HG02852 (cell line): ENCODE measurements at regions not wholly inside any gene's neighbourhood (a gene's known extent, or its start where the extent isn't known, plus 50 kb on each side); places are given as distances from the start of the nearest gene placed in this dataset.
"Not testable (repeated sequence)": the region's sequence is repeated elsewhere in the genome, so short reads cannot be mapped to it uniquely, and the experiment has no call there.

Source experiments
- ATAC-seq: cut with Tn5 transposase; IDR thresholded peaks from one replicate; pipeline ENCODE4 v1.9.1; 2021; ENCODE audit warnings: mild to moderate bottlenecking, moderate library complexity; ENCODE audit not compliant: unreplicated experiment

DNA sequence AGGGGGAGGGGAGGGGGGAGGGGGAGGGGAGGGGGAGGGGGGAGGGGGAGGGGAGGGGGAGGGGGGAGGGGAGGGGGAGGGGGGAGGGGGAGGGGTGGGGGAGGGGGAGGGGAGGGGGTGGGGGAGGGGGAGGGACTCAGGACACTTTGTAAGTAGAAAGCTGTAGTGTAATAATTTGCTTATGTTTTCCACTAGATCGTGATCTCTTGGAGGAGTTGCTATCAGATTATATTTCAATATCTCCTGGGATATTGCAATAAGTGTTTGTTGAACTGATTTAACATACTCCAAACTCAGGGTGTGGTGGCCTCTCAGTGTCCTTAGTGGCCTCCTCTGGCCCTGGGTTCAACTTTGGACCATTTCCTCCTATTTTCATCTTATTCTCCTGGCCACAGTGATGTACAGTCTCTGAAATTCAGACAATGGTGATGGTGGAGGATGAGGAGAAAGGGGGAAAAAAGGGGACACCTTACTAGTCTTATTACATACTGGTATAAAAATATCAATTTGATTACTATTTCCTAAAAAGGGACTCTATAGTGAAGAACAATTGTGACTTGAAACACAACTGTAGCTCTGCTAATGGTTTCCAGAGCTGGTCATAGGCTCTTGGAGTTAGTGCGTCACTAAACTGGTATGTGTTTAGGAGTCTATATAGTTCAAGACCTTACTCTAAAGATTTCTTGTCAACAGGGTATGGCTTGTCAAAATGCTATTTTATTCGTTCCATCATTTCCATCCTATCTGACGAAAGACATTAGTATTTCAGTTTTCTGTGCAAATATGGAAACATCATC, 89.6 kb downstream of the DDX1 start:
- no peak for ATAC-seq

DNA sequence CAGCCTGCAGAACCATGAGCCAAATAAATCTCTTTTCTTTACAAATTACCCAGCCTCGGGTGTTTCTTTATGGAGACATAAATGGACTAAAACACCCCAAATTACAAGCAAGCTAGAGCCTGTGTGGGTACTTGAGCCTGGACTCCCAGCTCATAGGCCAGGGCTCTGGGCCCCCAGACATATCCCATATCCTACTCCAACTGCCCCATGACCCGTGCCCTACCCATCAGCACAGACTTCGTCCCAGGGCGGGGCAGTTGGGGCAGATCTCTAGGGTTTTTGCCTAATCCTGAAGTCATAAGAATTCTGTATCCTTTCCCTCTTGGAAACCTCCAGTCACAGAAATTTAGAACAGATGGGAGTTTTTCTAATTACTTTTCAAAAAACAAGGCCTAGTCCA, 90.7 kb downstream of the DDX1 start:
- no peak for ATAC-seq

DNA sequence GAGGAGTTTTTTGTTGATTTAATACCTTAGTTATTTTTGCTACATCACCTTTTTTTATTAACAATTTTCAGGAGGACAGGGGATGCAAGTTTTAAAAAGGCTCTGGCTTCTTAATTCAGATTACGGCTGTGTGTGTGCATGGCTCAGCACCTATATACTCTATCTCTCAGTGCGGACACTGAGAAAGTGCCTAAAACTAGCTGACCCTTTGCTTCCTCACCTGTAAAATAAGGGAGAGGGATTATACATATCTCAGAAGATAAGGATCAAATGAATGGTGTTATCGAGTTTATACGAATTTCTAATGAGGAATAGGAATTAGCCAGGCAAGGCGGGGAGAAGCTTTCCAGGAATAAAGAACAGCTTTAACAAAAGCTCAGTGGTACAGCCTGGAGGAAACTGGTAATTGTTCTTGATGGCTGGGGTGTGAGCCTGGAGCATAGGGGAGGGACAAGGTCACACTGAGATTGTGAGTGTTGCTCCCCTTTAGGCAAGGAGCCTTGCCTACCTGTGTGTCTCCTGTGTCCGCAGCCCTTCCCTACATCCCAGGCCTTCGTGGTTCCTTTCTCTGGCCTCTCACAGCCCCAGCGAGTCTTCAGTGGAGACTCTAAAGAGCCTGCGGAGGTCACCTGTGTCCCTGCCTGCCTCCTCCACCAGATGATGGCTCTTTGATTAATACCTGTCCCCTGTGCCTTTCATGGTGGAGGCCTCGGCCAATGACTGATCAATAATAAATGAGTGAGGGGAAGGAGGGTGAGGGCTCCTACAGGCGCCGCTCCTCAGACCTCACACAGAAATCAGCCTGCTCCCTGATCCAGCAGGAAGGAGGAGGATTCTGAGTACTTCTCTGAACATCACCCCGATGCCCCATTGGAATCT, 92.7 kb downstream of the DDX1 start:
- ATAC-seq, result no peak

DNA sequence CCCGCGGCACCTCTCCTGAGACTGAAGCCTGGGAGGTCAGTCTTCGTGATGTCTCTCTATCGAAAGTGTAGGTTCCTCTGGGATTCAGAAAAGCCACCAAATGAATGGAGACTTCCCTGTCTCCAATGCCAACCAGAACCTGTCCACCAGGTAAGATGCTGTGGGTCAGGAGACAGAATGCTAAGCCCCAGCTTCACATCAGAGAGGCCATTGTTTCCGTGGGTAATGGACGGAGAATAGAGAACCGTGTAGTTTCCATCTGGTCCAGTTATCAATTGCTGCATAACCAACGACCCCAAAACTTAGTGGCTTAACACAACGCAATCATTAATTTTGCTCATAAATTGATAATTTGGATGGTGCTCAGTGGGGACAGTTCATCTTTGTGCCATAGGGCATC, 93.5 kb downstream of the DDX1 start:
- ATAC-seq, result no peak

DNA sequence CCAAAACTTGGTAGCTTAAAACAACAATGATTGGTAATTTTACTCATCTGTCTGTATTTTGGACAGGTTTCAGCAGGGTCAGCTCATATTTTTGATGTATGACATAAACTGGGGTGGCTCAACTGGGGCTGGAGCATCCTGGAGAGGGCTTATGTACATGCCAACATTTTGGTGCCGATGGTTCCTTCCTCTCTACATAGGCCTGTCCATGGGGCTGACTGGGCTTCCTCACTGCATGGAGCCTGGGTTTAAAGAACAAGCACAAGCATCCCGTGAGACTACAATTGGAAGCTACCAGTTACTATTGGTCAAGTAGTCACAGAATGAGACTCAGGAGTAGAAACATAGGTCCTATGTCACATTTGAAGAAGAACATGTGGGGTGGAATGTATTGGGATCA, 95.0 kb downstream of the DDX1 start:
- no peak for ATAC-seq

DNA sequence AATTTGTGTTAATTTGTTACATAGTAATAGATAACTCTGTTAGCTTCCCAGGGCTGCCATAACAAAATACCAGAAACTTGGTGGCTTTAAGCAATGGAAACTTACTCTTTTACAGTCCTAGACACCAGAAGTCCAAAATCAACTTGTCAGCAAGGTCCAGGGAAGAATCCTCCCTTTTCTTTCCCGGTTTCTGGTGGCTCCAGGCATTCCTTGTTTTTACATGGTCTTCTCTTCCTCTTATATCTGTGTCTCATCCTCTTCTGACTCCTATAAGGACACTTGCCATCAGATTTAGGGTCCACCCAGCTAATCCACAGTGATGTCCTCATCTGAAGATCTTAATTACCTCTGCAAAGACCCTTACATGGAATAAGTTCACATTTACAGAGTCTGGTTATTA, 95.6 kb downstream of the DDX1 start:
- no peak for ATAC-seq

DNA sequence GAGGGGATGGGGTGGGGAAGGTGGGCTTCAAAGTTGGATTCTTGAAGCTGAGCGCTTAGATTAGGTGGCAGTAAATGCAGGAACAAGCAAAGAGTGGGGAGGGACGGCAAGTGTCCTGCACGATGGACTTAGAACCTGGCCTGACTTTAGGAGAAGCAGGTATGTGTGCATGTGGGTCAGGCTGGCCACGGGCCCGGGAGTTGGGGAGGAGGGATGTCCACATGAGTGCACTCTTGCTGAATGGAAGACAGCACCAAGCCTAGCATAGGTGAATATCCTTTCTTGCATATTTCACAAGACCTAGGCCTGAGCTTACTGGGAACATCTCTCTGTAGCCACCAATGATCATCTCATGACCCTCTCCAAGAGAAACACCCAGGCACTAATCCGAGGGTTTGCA, 96.1 kb downstream of the DDX1 start:
- no peak for ATAC-seq

DNA sequence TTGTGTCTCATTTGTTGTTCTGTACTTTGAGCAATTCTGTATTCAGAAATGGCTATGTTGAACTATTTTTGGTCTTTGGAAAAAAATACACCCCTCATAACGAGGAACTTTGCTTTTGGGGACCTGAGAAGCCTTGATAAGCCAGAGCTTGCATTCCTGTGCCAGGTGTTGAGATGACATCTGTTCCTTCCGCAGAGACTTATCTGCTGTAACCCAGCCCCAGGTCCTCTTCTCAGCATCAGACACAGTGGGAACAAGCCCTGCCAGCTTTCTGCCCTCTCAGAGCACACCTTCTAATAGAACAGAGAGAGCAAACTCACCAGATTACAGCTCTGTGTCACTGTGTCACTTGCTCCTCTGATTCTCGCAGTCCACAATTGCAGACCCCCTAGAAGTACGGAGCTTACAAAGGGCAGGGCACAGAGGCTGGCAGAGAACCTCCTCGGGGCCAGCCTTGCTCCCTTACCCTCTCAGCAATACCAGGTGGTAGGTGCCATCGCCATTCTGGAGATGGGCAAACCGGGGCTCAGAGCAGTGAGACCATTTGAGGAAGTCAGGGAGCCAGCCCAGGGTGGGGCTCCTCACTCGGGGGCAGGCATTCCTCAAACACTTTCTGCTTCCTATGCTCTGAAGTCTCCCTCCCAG, 97.4 kb downstream of the DDX1 start:
- ATAC-seq, result no peak

DNA sequence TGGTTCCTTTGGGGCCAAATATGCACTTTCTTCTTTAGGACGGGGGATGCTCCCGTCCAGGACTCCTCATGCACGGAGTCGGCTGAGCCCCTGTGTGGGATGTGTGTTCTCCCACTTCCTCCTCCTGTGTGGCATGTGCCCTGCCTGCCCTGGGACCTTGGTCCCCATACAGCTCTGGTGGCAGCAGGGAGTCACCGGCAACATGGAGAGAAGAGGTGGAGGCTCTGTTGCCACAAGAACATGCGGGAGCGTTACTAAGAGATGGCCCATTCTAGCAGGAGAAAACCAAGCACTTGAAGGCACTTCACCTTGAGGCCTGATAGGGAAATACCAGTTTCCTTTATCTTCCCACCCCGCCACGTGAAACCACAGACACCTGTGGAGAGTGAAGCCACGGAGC, 98.0 kb downstream of the DDX1 start:
- ATAC-seq, result no peak

DNA sequence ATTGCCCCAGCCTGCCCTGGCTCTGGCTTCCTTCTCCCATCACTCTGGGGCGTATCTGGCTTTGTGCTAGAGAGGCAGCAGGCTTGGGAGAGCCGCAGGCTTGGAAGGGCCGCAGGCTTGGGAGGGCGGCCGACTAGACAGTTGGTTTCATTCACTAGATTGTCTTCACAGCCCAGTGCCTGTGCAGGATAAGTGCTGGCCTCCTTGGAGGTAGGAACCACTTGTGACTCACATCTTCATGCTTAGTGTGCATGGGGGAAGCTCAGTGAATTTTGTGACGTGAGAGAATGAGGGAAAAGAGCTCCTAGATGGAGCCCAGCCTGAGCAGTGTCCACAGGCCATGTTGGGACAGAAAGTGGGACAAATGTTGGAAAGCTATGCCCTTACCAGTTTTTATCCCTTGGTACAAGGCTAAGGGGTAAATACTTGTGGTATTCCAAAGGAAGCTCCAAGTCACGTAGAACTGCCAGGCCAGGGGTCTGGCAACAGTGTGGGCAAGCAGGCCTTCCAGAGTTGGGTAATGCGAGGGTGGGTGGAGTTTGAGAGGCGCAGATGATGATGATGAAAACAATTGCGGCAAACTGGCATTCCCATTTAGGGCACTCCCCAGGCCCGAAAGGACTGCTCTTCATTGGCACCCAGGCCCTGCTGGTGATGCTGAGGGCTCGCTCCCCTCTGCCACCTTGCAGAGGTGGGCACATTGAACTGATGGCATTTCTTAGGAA, 100.1 kb downstream of the DDX1 start:
- ATAC-seq, result no peak

DNA sequence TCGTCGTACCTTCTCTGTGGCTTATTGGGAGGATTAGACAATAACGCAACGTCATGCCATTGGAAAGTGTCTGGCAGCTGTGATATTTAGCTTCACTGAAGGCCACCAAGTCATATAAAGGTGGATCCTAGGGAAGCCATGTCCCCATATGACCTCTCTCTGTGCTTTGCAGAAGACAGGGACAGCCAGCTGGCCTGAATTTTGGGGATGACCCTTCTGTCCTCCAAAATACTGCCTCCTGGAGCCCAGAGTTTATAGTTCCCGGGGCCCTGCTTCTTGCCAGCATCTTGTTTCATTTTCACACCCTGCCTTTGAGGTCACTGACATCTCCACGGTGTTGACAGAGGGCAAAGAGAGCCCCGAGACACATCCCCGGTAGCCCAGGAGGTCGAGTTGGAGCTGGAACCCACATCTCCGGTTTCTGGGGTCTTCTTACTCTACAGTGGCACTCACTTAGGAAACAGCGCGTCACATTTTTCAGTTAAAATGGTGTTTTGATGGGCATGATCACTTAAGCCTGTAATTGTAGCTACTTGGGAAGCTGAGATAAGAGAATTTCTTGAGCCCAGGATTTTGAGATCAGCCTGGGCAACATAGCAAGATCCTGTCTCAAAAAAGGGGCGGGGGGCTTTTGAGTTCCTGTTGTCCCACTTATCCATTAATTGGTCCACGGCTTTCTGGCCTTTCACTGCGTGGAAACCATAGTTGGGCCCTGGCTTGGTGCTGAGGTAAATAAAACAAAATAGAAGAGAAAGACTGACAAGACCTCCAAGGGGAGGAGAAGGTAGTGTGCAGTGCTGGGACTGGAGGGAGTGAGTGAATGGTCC, 101.1 kb downstream of the DDX1 start:
- no peak for ATAC-seq

DNA sequence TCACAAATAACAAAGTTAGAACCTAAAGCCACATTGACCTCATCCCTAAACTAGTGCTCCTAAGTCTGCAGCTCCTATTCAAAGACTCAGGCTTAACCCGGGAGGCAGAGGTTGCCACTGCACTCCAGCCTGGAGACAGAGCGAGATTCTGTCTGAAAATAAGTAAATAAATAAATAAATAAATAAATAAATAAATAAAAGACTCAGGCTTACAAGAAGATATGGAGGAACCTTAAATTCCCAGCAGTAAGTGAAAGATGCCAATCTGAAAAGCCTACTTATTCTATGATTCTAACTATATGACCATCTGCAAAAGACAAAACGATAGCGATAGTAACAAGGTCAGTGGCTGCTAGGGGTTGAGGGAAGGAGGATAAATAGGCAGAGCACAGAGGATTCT, 101.7 kb downstream of the DDX1 start:
- ATAC-seq, result no peak

DNA sequence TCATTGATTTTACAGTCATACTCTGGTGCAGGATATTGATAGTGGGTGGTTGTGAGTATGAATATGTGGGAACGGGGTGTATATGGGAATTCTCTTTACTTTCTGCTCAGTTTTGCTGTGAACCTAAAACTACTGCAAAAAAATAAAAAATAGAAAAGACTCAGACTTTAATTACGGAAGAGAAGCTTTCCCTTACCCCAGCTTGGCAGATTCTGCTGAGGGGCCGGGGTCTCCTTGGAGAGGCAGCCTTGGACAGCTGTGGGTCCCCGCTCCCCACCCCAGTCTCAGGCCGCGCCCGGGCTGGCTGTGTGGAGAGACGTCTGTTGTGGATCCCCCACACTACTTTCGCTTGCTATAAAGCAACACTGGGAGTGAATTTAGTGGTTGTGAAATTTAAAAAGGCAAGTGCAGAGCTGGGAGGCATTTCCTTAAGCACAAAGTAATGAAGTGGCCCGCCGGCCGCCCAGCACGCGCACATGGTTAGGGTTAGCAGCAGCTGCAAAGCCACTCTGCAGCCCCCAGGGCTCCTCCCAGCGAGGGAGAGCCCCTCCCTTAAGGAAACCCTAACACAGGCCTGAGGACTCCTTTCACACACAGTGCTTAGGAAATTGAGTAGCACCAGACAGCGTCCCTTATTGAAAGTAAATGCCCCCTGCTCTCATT, 102.4 kb downstream of the DDX1 start:
- ATAC-seq, result no peak

DNA sequence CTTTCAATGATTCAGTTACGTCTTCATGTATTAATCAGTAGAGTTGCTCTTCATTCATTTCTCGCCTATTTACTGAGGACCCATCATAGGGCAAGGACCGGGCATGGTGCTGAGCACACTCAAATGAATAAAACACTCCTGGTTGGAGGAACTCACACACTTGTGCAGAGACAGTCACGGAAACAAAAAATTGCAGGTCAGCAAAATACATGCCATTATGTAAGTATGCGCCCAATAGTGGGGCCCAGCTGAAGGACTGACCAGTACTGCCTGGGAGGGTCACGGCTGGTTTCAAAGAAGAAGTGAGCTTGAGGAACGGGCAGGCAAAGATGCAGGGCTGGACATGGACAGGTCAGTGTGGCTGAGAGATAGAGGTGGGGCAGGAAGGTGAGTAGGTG, 102.9 kb downstream of the DDX1 start:
- ATAC-seq, result no peak

DNA sequence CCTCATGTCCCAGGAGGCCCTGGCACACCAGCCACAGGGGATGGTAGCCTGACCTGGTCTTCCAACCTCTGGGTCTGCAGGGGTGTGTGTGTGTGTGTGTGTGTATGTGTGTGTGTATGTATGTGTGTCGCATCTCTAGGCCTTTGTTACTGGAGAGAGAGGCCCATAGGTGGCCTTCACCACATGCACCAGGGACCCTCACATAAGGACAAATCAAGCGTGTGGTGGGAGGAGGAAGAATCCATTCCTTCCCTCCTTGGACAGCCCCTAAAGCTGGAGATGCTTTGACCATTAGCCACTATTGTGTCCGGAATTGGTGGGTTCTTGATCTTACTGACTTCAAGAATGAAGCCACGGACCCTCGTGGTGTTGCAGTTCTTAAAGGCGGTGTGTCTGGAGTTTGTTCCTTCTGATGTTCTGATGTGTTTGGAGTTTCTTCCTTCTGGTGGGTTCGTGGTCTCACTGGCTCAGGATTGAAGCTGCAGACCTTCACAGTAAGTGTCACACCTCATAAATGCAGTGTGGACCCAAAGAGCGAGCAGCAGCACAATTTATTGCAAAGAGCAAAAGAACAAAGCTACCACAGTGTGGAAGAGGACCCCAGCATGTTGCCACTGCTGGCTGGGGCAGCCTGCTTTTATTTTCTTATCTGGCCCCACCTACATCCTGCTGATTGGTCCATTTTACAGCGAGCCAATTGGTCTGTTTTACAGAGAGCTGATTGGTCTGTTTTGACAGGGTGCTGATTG, 104.1 kb downstream of the DDX1 start:
- no peak for ATAC-seq

DNA sequence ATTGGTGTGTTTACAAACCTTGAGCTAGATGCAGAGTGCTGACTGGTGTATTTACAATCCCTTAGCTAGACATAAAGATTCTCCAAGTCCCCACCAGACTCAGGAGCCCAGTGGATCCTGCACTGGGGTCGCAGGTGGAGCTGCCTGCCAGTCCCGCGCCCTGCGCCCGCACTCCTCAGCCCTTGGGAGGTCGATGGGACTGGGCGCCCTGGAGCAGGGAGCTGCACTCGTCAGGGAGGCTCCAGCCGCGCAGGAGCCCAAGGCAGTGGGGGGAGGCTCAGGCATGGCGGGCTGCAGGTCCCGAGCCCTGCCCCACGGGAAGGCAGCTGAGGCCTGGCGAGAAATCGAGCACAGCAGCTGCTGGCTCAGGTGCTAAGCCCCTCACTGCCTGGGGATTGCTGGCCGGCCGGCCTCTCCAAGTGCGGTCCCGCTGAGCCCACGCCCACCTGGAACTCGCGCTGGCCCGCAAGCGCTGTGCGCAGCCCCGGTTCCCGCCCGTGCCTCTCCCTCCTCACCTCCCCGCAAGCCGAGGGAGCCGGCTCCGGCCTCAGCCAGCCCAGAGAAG, 105.0 kb downstream of the DDX1 start:
- ATAC-seq, result not testable (repeated sequence)

DNA sequence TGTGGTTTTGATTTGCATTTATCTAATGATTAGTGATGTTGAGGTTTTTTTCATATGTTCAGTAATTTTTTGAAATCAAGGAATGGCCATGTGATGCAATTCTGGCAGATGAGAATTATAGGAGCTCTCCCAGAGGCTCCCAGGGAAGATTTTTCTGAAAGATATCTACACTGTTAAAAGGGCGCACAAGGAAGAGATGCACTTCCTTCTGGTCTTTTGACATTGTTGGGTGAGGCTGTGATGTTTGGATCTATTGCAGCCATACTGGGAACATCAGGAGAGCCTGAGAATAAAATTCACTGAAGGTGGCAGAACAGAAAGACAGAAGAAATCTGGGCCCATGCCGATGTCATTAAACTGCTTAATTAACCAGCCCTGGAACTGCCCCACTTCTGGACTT, 108.5 kb downstream of the DDX1 start:
- no peak for ATAC-seq

DNA sequence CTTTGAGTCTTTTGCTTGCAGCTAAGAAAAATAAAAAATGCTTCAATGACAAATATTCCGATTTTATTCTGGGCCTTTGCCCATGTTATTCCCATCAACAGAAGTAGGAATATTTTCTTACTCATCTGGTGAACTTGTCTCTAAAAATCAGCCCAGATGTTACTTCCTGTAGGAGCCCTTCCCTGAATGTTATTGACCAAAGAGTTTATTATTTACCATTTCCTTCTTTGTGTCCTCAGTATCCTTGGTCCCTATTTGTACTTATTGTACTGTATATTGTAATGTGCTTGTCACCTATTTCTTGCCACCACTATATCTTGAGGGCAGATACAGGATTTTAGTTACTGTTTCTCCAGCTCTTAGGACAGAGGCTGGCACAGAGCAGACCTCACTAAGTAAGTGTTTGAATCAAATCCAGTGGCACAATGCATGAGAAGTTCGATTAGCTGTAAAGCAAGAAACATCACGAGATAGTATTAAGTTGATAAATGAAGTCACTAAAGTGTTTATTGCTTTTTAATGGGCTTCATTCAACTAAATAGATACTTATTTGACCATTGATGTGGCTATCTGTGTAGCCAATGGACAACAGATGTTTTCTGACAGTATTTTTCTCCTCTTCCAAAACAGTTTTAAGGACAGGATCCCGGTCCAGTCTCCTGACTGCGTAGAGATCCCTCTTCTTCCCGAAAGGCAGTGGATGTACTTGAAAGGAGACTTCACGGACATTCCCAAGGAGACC, 109.1 kb downstream of the DDX1 start:
- ATAC-seq, result no peak
